Immature natural killer cell (primary cell): ENCODE measurements at regions not wholly inside any gene's neighbourhood (a gene's known extent, or its start where the extent isn't known, plus 50 kb on each side); places are given as distances from the start of the nearest gene placed in this dataset.

Experiments
- DNase-seq, 3 donors: peaks; one replicate each; pipeline ENCODE4 v3.0.0; 2022; ENCODE audit warnings: mixed read lengths in 1 of 3
- H3K27ac Mint-ChIP-seq, 6 donors: one replicate each; pipeline ENCODE4 v1.8.0; 2020; ENCODE audit warnings: mixed read lengths in 6 of 6, mild to moderate bottlenecking in 5 of 6, inconsistent platforms in 4 of 6, moderate library complexity in 3 of 6
- H3K27me3 Mint-ChIP-seq, 3 donors: one replicate each; pipeline ENCODE4 v1.8.0; 2020 to 2021; ENCODE audit warnings: low read depth in 3 of 3, mild to moderate bottlenecking in 3 of 3, mixed read lengths in 3 of 3, moderate library complexity in 3 of 3, inconsistent platforms in 1 of 3
- H3K36me3 Mint-ChIP-seq, 3 donors: one replicate each; pipeline ENCODE4 v1.8.0; 2020; ENCODE audit warnings: mixed read lengths in 3 of 3, inconsistent platforms in 2 of 3, mild to moderate bottlenecking in 2 of 3
- H3K4me1 Mint-ChIP-seq, 2 donors: one replicate each; pipeline ENCODE4 v1.8.0; 2020; ENCODE audit warnings: inconsistent platforms in 2 of 2, mild to moderate bottlenecking in 2 of 2, mixed read lengths in 2 of 2, moderate library complexity in 1 of 2
- H3K4me3 Mint-ChIP-seq, 5 donors: one replicate each; pipeline ENCODE4 v1.8.0; 2020; ENCODE audit warnings: mild to moderate bottlenecking in 5 of 5, mixed read lengths in 5 of 5, inconsistent platforms in 3 of 5, moderate library complexity in 3 of 5
- H3K9me3 Mint-ChIP-seq, 6 donors: one replicate each; pipeline ENCODE4 v1.8.0; 2020; ENCODE audit warnings: mild to moderate bottlenecking in 6 of 6, mixed read lengths in 6 of 6, inconsistent platforms in 4 of 6, moderate library complexity in 3 of 6

- H3K4me3 Mint-ChIP-seq, result no peak overlapping the region
- H3K4me1 Mint-ChIP-seq, result no peaks in the 10 kb centered on the region
- no peaks in the 10 kb centered on the region for H3K36me3 Mint-ChIP-seq
- no peak for DNase-seq
- H3K27me3 Mint-ChIP-seq, result peaks cover 0 to 1% (median 1%) of the 10 kb centered on the region in 3 donors
- H3K9me3 Mint-ChIP-seq, result peaks cover 10 to 32% (median 16%) of the 10 kb centered on the region in 6 donors
- H3K27ac Mint-ChIP-seq, result no peak overlapping the region
These were observed 662.4 kb downstream of the EPHA7 start for GRCh38 chr6:92756912-92757311.

GRCh38 chr6:92753956-92754355 lies 665.4 kb downstream of the EPHA7 start:
- peaks cover 11 to 35% (median 20%) of the 10 kb centered on the region in 6 donors for H3K9me3 Mint-ChIP-seq
- H3K4me1 Mint-ChIP-seq, result no peaks in the 10 kb centered on the region
- peaks cover 0 to 1% (median 1%) of the 10 kb centered on the region in 3 donors for H3K27me3 Mint-ChIP-seq
- no peak for DNase-seq
- H3K27ac Mint-ChIP-seq, result no peak overlapping the region
- no peaks in the 10 kb centered on the region for H3K36me3 Mint-ChIP-seq
- no peak overlapping the region for H3K4me3 Mint-ChIP-seq

- Mint-ChIP-seq H3K4me3 (no peak overlapping the region), H3K27me3 (peaks cover 0 to 3% (median 1%) of the 10 kb centered on the region in 3 donors), H3K36me3 (no peaks in the 10 kb centered on the region), H3K4me1 (no peaks in the 10 kb centered on the region), H3K27ac (no peak overlapping the region), H3K9me3 (peaks cover 11 to 35% (median 20%) of the 10 kb centered on the region in 6 donors)
- no peak for DNase-seq
These were observed 667.2 kb downstream of the EPHA7 start for GRCh38 chr6:92752114-92752513.

- Mint-ChIP-seq H3K9me3 (peaks cover 5 to 39% (median 22%) of the 10 kb centered on the region in 6 donors), H3K27me3 (peaks cover 0 to 3% (median 1%) of the 10 kb centered on the region in 3 donors), H3K27ac (no peak overlapping the region), H3K4me3 (no peak overlapping the region), H3K4me1 (no peaks in the 10 kb centered on the region), H3K36me3 (no peaks in the 10 kb centered on the region)
- no peak for DNase-seq
These were observed 671.2 kb downstream of the EPHA7 start for GRCh38 chr6:92748131-92748530.

- Mint-ChIP-seq H3K4me1 (no peaks in the 10 kb centered on the region), H3K36me3 (no peaks in the 10 kb centered on the region), H3K4me3 (no peak overlapping the region), H3K27ac (no peak overlapping the region), H3K27me3 (no peaks in the 10 kb centered on the region), H3K9me3 (peaks cover 7 to 40% (median 17%) of the 10 kb centered on the region in 6 donors)
- DNase-seq, result no peak
These were observed 681.4 kb downstream of the EPHA7 start for GRCh38 chr6:92737983-92738382.

- H3K9me3 Mint-ChIP-seq, result peaks cover 6 to 34% (median 21%) of the 10 kb centered on the region in 6 donors
- peaks cover 0 to 1% (median 1%) of the 10 kb centered on the region in 3 donors for H3K27me3 Mint-ChIP-seq
- DNase-seq, result no peak
- H3K36me3 Mint-ChIP-seq, result no peaks in the 10 kb centered on the region
- no peaks in the 10 kb centered on the region for H3K4me1 Mint-ChIP-seq
- H3K27ac Mint-ChIP-seq, result no peak overlapping the region
- H3K4me3 Mint-ChIP-seq, result no peak overlapping the region
These were observed 695.9 kb downstream of the EPHA7 start for GRCh38 chr6:92723390-92723931.

- H3K27ac Mint-ChIP-seq, result no peak overlapping the region
- peaks cover 10 to 37% (median 21%) of the 10 kb centered on the region in 6 donors for H3K9me3 Mint-ChIP-seq
- no peak for DNase-seq
- H3K27me3 Mint-ChIP-seq, result peaks cover 0 to 2% (median 1%) of the 10 kb centered on the region in 3 donors
- no peaks in the 10 kb centered on the region for H3K4me1 Mint-ChIP-seq
- no peak overlapping the region for H3K4me3 Mint-ChIP-seq
- H3K36me3 Mint-ChIP-seq, result no peaks in the 10 kb centered on the region
These were observed 699.6 kb downstream of the EPHA7 start for GRCh38 chr6:92719773-92720172.

GRCh38 chr6:92716638-92717037 lies 702.7 kb downstream of the EPHA7 start:
- Mint-ChIP-seq H3K4me3 (no peak overlapping the region), H3K9me3 (peaks cover 5 to 32% (median 20%) of the 10 kb centered on the region in 6 donors), H3K27me3 (peaks cover 0 to 2% (median 1%) of the 10 kb centered on the region in 3 donors), H3K27ac (no peak overlapping the region), H3K36me3 (peaks cover 0 to 3% (median 0%) of the 10 kb centered on the region in 3 donors), H3K4me1 (no peaks in the 10 kb centered on the region)
- no peak for DNase-seq

GRCh38 chr6:92715991-92716390 lies 703.4 kb downstream of the EPHA7 start:
- DNase-seq, result no peak
- peaks cover 5 to 31% (median 20%) of the 10 kb centered on the region in 6 donors for H3K9me3 Mint-ChIP-seq
- H3K4me1 Mint-ChIP-seq, result no peaks in the 10 kb centered on the region
- peaks cover 0 to 3% (median 0%) of the 10 kb centered on the region in 3 donors for H3K36me3 Mint-ChIP-seq
- H3K4me3 Mint-ChIP-seq, result no peak overlapping the region
- H3K27me3 Mint-ChIP-seq, result peaks cover 0 to 2% (median 1%) of the 10 kb centered on the region in 3 donors
- H3K27ac Mint-ChIP-seq, result no peak overlapping the region

- Mint-ChIP-seq H3K27me3 (peaks cover 0 to 1% (median 0%) of the 10 kb centered on the region in 3 donors), H3K4me1 (no peaks in the 10 kb centered on the region), H3K36me3 (peaks cover 0 to 3% (median 0%) of the 10 kb centered on the region in 3 donors), H3K27ac (no peak overlapping the region), H3K4me3 (no peak overlapping the region), H3K9me3 (peaks cover 4 to 23% (median 16%) of the 10 kb centered on the region in 6 donors)
- DNase-seq, result no peak
These were observed 705.0 kb downstream of the EPHA7 start for GRCh38 chr6:92714346-92714745.

GRCh38 chr6:92710048-92710447 lies 709.3 kb downstream of the EPHA7 start:
- H3K27me3 Mint-ChIP-seq, result no peaks in the 10 kb centered on the region
- no peak overlapping the region for H3K4me3 Mint-ChIP-seq
- H3K4me1 Mint-ChIP-seq, result no peaks in the 10 kb centered on the region
- DNase-seq, result no peak
- no peak overlapping the region for H3K27ac Mint-ChIP-seq
- peaks cover 0 to 3% (median 0%) of the 10 kb centered on the region in 3 donors for H3K36me3 Mint-ChIP-seq
- peaks cover 4 to 29% (median 17%) of the 10 kb centered on the region in 6 donors for H3K9me3 Mint-ChIP-seq

GRCh38 chr6:92708945-92709344 lies 710.4 kb downstream of the EPHA7 start:
- no peaks in the 10 kb centered on the region for H3K27me3 Mint-ChIP-seq
- no peaks in the 10 kb centered on the region for H3K4me1 Mint-ChIP-seq
- H3K9me3 Mint-ChIP-seq, result peaks cover 4 to 31% (median 21%) of the 10 kb centered on the region in 6 donors
- H3K27ac Mint-ChIP-seq, result no peak overlapping the region
- no peak overlapping the region for H3K4me3 Mint-ChIP-seq
- H3K36me3 Mint-ChIP-seq, result peaks cover 0 to 3% (median 0%) of the 10 kb centered on the region in 3 donors
- DNase-seq, result no peak

GRCh38 chr6:92708270-92708669 lies 711.1 kb downstream of the EPHA7 start:
- Mint-ChIP-seq H3K4me1 (no peaks in the 10 kb centered on the region), H3K4me3 (no peak overlapping the region)

GRCh38 chr6:92706976-92707375 lies 712.4 kb downstream of the EPHA7 start:
- no peaks in the 10 kb centered on the region for H3K4me1 Mint-ChIP-seq
- no peak for DNase-seq
- peaks cover 4 to 31% (median 16%) of the 10 kb centered on the region in 6 donors for H3K9me3 Mint-ChIP-seq
- no peak overlapping the region for H3K4me3 Mint-ChIP-seq
- H3K27ac Mint-ChIP-seq, result no peak overlapping the region
- no peaks in the 10 kb centered on the region for H3K27me3 Mint-ChIP-seq
- H3K36me3 Mint-ChIP-seq, result no peaks in the 10 kb centered on the region

More at GRCh38 chr6:92708270-92708669, 711.1 kb downstream of the EPHA7 start:
- no peaks in the 10 kb centered on the region for H3K27me3 Mint-ChIP-seq
- H3K27ac Mint-ChIP-seq, result no peak overlapping the region
- H3K36me3 Mint-ChIP-seq, result peaks cover 0 to 2% (median 0%) of the 10 kb centered on the region in 3 donors
- H3K9me3 Mint-ChIP-seq, result peaks cover 4 to 31% (median 20%) of the 10 kb centered on the region in 6 donors
- DNase-seq, result no peak
